NB4 (cell line): ENCODE measurements at regions not wholly inside any gene's neighbourhood (a gene's known extent, or its start where the extent isn't known, plus 50 kb on each side); places are given as distances from the start of the nearest gene placed in this dataset.

Source experiments
- DNase-seq: peaks from one replicate; pipeline ENCODE4 v3.0.0; 2010; ENCODE audit warnings: low read depth
- H3K4me3 ChIP-seq: one replicate; pipeline ENCODE4 v1.5.1; 2011; ENCODE audit warnings: mild to moderate bottlenecking, low read depth, low read length, moderate library complexity
- MYC ChIP-seq: IDR thresholded peaks from 2 replicates; pipeline ENCODE4 v1.6.1; 2011; ENCODE audit warnings: low read depth, low read length
- POLR2A ChIP-seq: IDR thresholded peaks from 2 replicates; pipeline ENCODE4 v1.6.1; 2011; ENCODE audit warnings: mild to moderate bottlenecking; ENCODE audit not compliant: insufficient read length; ENCODE audit errors: extremely low read depth
- TF ChIP-seq, protein P1 (sequence below): IDR thresholded peaks from 2 replicates; pipeline ENCODE4 v1.6.1; 2011; ENCODE audit warnings: low read depth, low read length
- TF ChIP-seq, protein P2 (sequence below): IDR thresholded peaks from one replicate; pipeline ENCODE4 v1.5.1; 2012; ENCODE audit warnings: low read depth, low read length

DNA sequence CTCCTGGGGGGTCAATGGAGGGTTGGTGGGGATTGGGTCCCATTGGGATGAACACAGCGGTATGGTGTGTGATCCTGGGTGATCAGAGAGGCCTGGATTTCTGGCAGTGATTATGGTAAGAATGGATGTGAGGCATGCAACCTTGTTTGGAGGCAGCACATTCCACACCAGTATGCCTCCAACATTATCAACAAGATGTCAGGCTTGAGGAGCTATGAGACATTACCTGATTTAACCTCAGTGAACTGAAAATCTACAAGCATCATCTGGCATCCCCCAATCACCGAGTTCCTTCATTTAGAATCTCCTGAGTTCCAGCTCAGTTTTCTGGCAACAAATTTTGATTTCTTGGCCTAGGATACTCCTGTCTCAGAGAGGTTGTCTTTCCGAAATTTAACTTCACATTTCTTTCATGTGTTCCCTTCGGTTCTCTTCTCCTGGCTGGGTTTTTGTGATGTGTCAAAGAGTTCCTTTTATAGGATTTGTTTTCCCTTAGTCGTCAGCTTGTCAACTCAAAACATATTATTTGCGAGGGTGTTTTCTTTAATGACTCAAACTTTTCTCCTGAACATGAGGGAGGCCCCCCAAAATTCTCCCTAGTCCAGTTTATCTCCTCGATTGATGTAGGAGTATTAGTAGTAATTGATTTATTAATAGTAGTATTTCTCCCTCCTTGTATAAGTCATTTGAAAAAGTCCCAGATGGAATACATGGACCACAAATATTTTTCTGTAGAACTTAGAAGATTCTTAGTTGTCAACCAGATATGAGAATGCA is 56.0 kb upstream of the FLT1 start:
- no peak overlapping the region for H3K4me3 ChIP-seq
- DNase-seq: no peak
- no peak for TF ChIP-seq MYC
- TF ChIP-seq, protein P1, sequence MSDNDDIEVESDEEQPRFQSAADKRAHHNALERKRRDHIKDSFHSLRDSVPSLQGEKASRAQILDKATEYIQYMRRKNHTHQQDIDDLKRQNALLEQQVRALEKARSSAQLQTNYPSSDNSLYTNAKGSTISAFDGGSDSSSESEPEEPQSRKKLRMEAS: no peak
- TF ChIP-seq POLR2A: no peak
- TF ChIP-seq, protein P2, sequence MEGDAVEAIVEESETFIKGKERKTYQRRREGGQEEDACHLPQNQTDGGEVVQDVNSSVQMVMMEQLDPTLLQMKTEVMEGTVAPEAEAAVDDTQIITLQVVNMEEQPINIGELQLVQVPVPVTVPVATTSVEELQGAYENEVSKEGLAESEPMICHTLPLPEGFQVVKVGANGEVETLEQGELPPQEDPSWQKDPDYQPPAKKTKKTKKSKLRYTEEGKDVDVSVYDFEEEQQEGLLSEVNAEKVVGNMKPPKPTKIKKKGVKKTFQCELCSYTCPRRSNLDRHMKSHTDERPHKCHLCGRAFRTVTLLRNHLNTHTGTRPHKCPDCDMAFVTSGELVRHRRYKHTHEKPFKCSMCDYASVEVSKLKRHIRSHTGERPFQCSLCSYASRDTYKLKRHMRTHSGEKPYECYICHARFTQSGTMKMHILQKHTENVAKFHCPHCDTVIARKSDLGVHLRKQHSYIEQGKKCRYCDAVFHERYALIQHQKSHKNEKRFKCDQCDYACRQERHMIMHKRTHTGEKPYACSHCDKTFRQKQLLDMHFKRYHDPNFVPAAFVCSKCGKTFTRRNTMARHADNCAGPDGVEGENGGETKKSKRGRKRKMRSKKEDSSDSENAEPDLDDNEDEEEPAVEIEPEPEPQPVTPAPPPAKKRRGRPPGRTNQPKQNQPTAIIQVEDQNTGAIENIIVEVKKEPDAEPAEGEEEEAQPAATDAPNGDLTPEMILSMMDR: no peak

DNA sequence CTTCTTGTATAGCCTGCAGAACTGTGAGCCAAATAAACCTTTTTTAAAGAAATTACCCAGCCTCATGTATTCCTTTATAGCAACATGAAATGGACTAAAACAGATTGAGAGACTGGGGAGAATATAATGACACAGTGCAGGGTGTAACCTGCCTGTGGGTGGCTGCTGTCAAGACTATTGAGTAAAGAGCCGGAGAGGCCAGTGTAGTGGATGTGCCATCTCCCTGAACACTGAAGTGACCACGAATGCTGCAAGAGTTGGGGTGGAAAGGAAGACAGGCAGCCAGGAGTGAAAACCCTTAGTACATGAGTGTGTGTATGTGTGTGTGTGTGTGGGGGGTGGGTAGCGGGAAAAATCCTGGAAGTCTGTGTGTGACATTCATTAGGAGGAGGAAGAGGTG is 55.2 kb upstream of the FLT1 start:
- TF ChIP-seq MYC (no peak), POLR2A (no peak)
- TF ChIP-seq, protein P1: no peak
- TF ChIP-seq, protein P2: no peak
- no peak overlapping the region for H3K4me3 ChIP-seq
- DNase-seq: no peak

DNA sequence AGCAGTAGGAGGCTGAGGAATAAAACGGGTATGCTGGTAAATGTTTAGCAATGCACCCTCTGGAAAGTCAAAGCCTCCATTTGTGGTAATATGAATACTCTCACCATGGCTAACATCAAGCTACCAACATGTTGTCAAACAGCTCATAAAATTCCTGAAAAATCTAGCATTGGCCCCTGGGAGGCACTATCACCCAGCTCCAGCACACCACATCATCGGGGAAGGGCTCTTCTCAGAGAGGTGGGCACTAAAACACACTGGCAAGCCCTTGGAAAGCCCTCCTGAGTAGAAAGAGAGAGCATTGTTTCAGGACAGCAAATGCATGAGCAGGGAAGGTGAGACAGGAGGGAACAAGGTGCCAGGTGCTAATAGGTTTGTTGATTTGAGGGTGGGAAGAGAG is 53.9 kb upstream of the FLT1 start:
- H3K4me3 ChIP-seq: no peak overlapping the region
- no peak for TF ChIP-seq POLR2A
- TF ChIP-seq, protein P2: no peak
- TF ChIP-seq, protein P1: no peak
- no peak for TF ChIP-seq MYC
- no peak for DNase-seq

DNA sequence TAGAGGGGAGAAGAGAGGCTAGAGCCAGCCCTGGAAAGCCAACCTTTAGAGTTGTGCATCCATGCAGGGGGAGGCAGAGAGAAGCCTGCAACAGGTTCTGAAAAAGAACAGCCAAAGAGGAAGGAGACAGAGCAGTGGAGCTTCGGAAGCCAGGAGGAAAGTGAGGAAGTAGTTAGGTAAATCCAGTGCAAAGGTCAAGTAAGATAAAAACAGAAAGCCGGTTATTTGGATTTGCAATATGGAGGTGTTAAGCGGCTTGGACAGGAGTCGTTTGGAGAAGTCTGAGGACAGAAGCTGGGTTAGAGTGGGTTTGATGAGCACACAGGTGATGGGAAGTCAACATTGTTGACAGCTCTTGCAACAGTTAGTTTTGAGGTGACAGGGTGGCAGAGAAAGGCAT is 53.5 kb upstream of the FLT1 start:
- DNase-seq: no peak
- no peak for TF ChIP-seq MYC
- TF ChIP-seq, protein P2: no peak
- no peak for TF ChIP-seq POLR2A
- TF ChIP-seq, protein P1: no peak
- no peak overlapping the region for H3K4me3 ChIP-seq

DNA sequence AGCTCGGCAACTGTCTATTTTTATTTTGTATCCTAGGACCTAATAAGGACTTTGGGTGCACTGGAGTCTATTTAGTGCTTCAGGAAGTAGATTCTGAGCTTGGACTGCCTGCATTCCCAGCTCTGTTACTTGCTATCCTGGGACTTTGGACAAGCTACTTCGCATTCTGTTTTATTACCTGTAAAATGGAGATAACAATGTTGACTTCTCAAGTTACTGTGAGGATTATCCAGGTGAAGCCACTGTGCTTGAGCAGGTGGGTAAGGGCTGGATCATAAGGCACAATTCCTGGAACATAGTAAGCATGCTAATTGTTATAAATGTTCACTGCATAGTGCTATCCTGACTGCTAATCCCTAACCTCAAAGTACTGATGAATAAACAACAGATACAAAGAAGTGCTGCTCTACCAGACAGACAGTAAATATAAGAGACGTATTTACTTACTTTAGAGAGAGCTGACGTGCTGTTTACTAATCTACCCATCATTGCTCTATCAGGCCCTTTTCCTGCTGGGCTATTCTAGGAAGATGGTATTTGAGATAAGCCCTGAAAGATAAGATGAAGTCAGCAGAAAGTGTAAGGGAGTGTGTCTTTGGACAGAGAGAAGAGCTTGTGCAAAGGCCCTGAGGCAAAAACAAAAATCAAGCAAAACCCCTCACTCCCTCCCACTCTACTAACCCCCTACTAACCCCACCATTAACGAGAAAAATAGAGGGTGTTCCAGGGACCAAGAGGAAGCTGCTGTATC is 50.8 kb upstream of the FLT1 start:
- H3K4me3 ChIP-seq: no peak overlapping the region
- no peak for DNase-seq
- TF ChIP-seq, protein P1: no peak
- TF ChIP-seq MYC (no peak), POLR2A (no peak)
- TF ChIP-seq, protein P2: no peak
